ENCODE measurements at regions not wholly inside any gene's neighbourhood (a gene's known extent, or its start where the extent isn't known, plus 50 kb on each side); places are given as distances from the start of the nearest gene placed in this dataset.

GRCh38 chr12:93134175-93134890 is 205.2 kb upstream of the EEA1 start:
- no peak for DNase-seq (ENCODE audit: low read depth)

GRCh38 chr12:93134893-93135285 is 205.8 kb upstream of the EEA1 start:
- DNase-seq (ENCODE audit: low read depth) = no peak

- no peak for DNase-seq (ENCODE audit: low read depth)
Observed at GRCh38 chr12:93135286-93136239, 206.5 kb upstream of the EEA1 start.

- no peak for DNase-seq (ENCODE audit: low read depth)
Observed at GRCh38 chr12:93136253-93137055, 207.4 kb upstream of the EEA1 start.

GRCh38 chr12:93137656-93138612 is 208.8 kb upstream of the EEA1 start:
- no peak for DNase-seq (ENCODE audit: low read depth)

GRCh38 chr12:93139028-93139665 is 210.1 kb upstream of the EEA1 start:
- no peak for DNase-seq (ENCODE audit: low read depth)

GRCh38 chr12:93140325-93140724 is 211.2 kb upstream of the EEA1 start:
- no peak for DNase-seq (ENCODE audit: low read depth)

GRCh38 chr12:93140801-93141200 is 211.7 kb upstream of the EEA1 start:
- no peak for DNase-seq (ENCODE audit: low read depth)

- DNase-seq (ENCODE audit: low read depth) = no peak
Observed at GRCh38 chr12:93142881-93143280, 213.8 kb upstream of the EEA1 start.

- no peak for DNase-seq (ENCODE audit: low read depth)
Observed at GRCh38 chr12:93144109-93144508, 215.0 kb upstream of the EEA1 start.

GRCh38 chr12:93145086-93145485 is 216.0 kb upstream of the EEA1 start:
- DNase-seq (ENCODE audit: low read depth) = no peak

GRCh38 chr12:93146263-93146939 is 217.3 kb upstream of the EEA1 start:
- DNase-seq (ENCODE audit: low read depth) = no peak

GRCh38 chr12:93146970-93147369 is 217.9 kb upstream of the EEA1 start:
- DNase-seq (ENCODE audit: low read depth) = no peak

GRCh38 chr12:93148412-93148811 is 219.3 kb upstream of the EEA1 start:
- no peak for DNase-seq (ENCODE audit: low read depth)

GRCh38 chr12:93149229-93149628 is 220.1 kb upstream of the EEA1 start:
- no peak for DNase-seq (ENCODE audit: low read depth)

GRCh38 chr12:93151079-93151762 is 222.1 kb upstream of the EEA1 start:
- DNase-seq (ENCODE audit: low read depth) = no peak

- no peak for DNase-seq (ENCODE audit: low read depth)
Observed at GRCh38 chr12:93152617-93153016, 223.5 kb upstream of the EEA1 start.

- DNase-seq (ENCODE audit: low read depth) = no peak
Observed at GRCh38 chr12:93153321-93153720, 224.2 kb upstream of the EEA1 start.

GRCh38 chr12:93154096-93154728 is 223.5 kb upstream of the NUDT4 start:
- no peak for DNase-seq (ENCODE audit: low read depth)

Measured in activated T-helper 9 cell treated with anti-CD3 and anti-CD28 coated beads, Interleukin-2, amount 50 U/mL, for 16 hours (primary cell).